Psoas muscle (tissue), 7 donors: ENCODE measurements at regions not wholly inside any gene's neighbourhood (a gene's known extent, or its start where the extent isn't known, plus 50 kb on each side); places are given as distances from the start of the nearest gene placed in this dataset.

Source experiments
- ATAC-seq, 4 donors: fragments of 200-7000 bp; cut with Tn5 transposase; one replicate each; pipeline ENCODE4 v1.9.1; 2020; ENCODE audit warnings: moderate library complexity in 3 of 4, mild to moderate bottlenecking in 2 of 4
- DNase-seq, 2 donors: peaks; one replicate each; pipeline ENCODE4 v3.0.0-alpha.2; 2020
- H3K27ac ChIP-seq: fragments of 200-600 bp; one replicate; pipeline ENCODE4 v1.8.0; 2022
- H3K27me3 ChIP-seq, 3 donors: fragments of 200-600 bp in 1 of 3; one replicate each; pipeline versions ENCODE4 v1.6.1 to v1.8.0; 2013 to 2022; ENCODE audit warnings: low read length in 2 of 3, mild to moderate bottlenecking in 2 of 3, moderate library complexity in 1 of 3; ENCODE audit not compliant: insufficient read depth in 3 of 3
- H3K36me3 ChIP-seq, 2 donors: fragments of 200-600 bp in 1 of 2; one replicate each; pipeline versions ENCODE4 v1.6.1 to v1.8.0; 2013 to 2022; ENCODE audit warnings: low read depth in 1 of 2, mild to moderate bottlenecking in 1 of 2, moderate library complexity in 1 of 2; ENCODE audit not compliant: insufficient read depth in 1 of 2
- H3K4me1 ChIP-seq: fragments of 200-600 bp; one replicate; pipeline ENCODE4 v1.8.0; 2022
- H3K4me3 ChIP-seq: fragments of 200-600 bp; one replicate; pipeline ENCODE4 v1.8.0; 2022; ENCODE audit warnings: mild to moderate bottlenecking
- H3K9me3 ChIP-seq: fragments of 200-600 bp; one replicate; pipeline ENCODE4 v1.8.0; 2022
- CTCF ChIP-seq: fragments of 200-600 bp; IDR thresholded peaks from one replicate; pipeline ENCODE4 v1.8.0; 2022; ENCODE audit warnings: antibody characterized with exemption
- WGBS, 3 donors: extraction: QIAGEN DNeasy Blood & Tissue Kit; methylation state at CpG; one replicate each; pipeline versions ENCODE4 v1.1.6 to v1.1.7; 2013; 5-methylcytosine and 5-hydroxymethylcytosine counted together
- intact Hi-C, 2 donors: fragments of 100-400 bp; cut with DNase I; formaldehyde crosslinking; loops; one replicate each; pipeline versions ENCODE4 v1.11.0 to v1.14.2; 2022
- donor health status: healthy with polysubstance abuse.
- donor health status: DM: no; HTN: no; CAD: no; lungs with moderate emphysema.
- donor health status: Bipolar disorder and iron deficiency.
- donor health status: healthy.
- donor health status: DM: yes; HTN: yes; CAD: no.
- donor health status: DM: no; HTN: no; CAD: no.
- donor health status: DM: yes; HTN: yes; CAD: no.

GRCh38 chr5:39599721-39600431, 175.1 kb upstream of the DAB2 start:
- WGBS, 3 donors, result 36 to 57% (median 43%) methylated on average over 5 of the region's 5 CpGs
- no peak for ATAC-seq
- intact Hi-C loops, result loop anchor here in 1 of 2 donors (10.0 kb wide), 1 partner anchor 1275 kb away; no protein-coding TSS in a partner anchor
- H3K27me3 ChIP-seq, result peaks cover 0 to 3% (median 0%) of the 10 kb centered on the region in 3 donors
- H3K27ac ChIP-seq, result no peak overlapping the region
- H3K36me3 ChIP-seq, result no peaks in the 10 kb centered on the region
- no peak overlapping the region for H3K4me3 ChIP-seq
- H3K4me1 ChIP-seq, result no peaks in the 10 kb centered on the region
- no peak for DNase-seq
- peak; percentile 55 for TF ChIP-seq CTCF
- no peaks in the 10 kb centered on the region for H3K9me3 ChIP-seq

GRCh38 chr5:39598661-39599248, 174.0 kb upstream of the DAB2 start:
- ATAC-seq (no peak), DNase-seq (no peak)
- WGBS, 3 donors, result 84 to 89% (median 87%) methylated on average over 14 of the region's 14 CpGs
- no peak overlapping the region for H3K4me3 ChIP-seq
- H3K27me3 ChIP-seq, result peaks cover 0 to 3% (median 0%) of the 10 kb centered on the region in 3 donors
- no peaks in the 10 kb centered on the region for H3K9me3 ChIP-seq
- intact Hi-C loops, result loop anchor here in 1 of 2 donors (10.0 kb wide), 1 partner anchor 1276 kb away; no protein-coding TSS in a partner anchor
- H3K36me3 ChIP-seq, result no peaks in the 10 kb centered on the region
- TF ChIP-seq CTCF, result no peak
- no peaks in the 10 kb centered on the region for H3K4me1 ChIP-seq
- no peak overlapping the region for H3K27ac ChIP-seq

GRCh38 chr5:39588179-39588578, 163.4 kb upstream of the DAB2 start:
- intact Hi-C loops, result no loop called here
- H3K27ac ChIP-seq, result no peak overlapping the region
- no peaks in the 10 kb centered on the region for H3K4me1 ChIP-seq
- DNase-seq (no peak), ATAC-seq (no peak)
- WGBS, 3 donors, result 87 to 94% (median 89%) methylated on average over 2 of the region's 2 CpGs
- H3K36me3 ChIP-seq, result no peaks in the 10 kb centered on the region
- H3K4me3 ChIP-seq, result no peak overlapping the region
- no peaks in the 10 kb centered on the region for H3K9me3 ChIP-seq
- no peak for TF ChIP-seq CTCF
- no peaks in the 10 kb centered on the region for H3K27me3 ChIP-seq

- no peaks in the 10 kb centered on the region for H3K36me3 ChIP-seq
- WGBS, 3 donors, result 82 to 95% (median 92%) methylated on average over 2 of the region's 2 CpGs
- no peaks in the 10 kb centered on the region for H3K4me1 ChIP-seq
- no peak for DNase-seq
- H3K9me3 ChIP-seq, result no peaks in the 10 kb centered on the region
- no peak overlapping the region for H3K4me3 ChIP-seq
- ATAC-seq, result no peak
- H3K27ac ChIP-seq, result no peak overlapping the region
- no peak for TF ChIP-seq CTCF
- intact Hi-C loops, result no loop called here
- H3K27me3 ChIP-seq, result no peaks in the 10 kb centered on the region
These were observed 162.9 kb upstream of the DAB2 start for GRCh38 chr5:39587675-39588074.
